Fibroblast of mammary gland (primary cell): ENCODE measurements at regions not wholly inside any gene's neighbourhood (a gene's known extent, or its start where the extent isn't known, plus 50 kb on each side); places are given as distances from the start of the nearest gene placed in this dataset.

Experiments
- DNase-seq: peaks from one replicate; pipeline ENCODE4 v3.0.0-alpha.2; 2010; ENCODE audit warnings: low read depth
- H3K4me3 ChIP-seq: 2 replicates; pipeline ENCODE4 v1.5.1; 2011; ENCODE audit warnings: low read depth, mild to moderate bottlenecking, low read length, moderate library complexity; ENCODE audit not compliant: control insufficient read depth
- TF ChIP-seq, protein P1 (sequence below): conservative IDR thresholded peaks from 2 replicates; pipeline ENCODE4 v1.5.1; 2011; ENCODE audit warnings: low read depth, low read length, inconsistent platforms; ENCODE audit not compliant: control insufficient read depth, insufficient read depth

GRCh38 chr14:56944397-56944796 lies 134.1 kb upstream of the OTX2 start:
- no peak overlapping the region for H3K4me3 ChIP-seq
- TF ChIP-seq, protein P1, sequence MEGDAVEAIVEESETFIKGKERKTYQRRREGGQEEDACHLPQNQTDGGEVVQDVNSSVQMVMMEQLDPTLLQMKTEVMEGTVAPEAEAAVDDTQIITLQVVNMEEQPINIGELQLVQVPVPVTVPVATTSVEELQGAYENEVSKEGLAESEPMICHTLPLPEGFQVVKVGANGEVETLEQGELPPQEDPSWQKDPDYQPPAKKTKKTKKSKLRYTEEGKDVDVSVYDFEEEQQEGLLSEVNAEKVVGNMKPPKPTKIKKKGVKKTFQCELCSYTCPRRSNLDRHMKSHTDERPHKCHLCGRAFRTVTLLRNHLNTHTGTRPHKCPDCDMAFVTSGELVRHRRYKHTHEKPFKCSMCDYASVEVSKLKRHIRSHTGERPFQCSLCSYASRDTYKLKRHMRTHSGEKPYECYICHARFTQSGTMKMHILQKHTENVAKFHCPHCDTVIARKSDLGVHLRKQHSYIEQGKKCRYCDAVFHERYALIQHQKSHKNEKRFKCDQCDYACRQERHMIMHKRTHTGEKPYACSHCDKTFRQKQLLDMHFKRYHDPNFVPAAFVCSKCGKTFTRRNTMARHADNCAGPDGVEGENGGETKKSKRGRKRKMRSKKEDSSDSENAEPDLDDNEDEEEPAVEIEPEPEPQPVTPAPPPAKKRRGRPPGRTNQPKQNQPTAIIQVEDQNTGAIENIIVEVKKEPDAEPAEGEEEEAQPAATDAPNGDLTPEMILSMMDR, result no peak
- no peak for DNase-seq

- H3K4me3 ChIP-seq, result no peak overlapping the region
- TF ChIP-seq, protein P1, result no peak
- DNase-seq, result no peak
Observed at GRCh38 chr14:56933446-56933845, 123.2 kb upstream of the OTX2 start.

DNA sequence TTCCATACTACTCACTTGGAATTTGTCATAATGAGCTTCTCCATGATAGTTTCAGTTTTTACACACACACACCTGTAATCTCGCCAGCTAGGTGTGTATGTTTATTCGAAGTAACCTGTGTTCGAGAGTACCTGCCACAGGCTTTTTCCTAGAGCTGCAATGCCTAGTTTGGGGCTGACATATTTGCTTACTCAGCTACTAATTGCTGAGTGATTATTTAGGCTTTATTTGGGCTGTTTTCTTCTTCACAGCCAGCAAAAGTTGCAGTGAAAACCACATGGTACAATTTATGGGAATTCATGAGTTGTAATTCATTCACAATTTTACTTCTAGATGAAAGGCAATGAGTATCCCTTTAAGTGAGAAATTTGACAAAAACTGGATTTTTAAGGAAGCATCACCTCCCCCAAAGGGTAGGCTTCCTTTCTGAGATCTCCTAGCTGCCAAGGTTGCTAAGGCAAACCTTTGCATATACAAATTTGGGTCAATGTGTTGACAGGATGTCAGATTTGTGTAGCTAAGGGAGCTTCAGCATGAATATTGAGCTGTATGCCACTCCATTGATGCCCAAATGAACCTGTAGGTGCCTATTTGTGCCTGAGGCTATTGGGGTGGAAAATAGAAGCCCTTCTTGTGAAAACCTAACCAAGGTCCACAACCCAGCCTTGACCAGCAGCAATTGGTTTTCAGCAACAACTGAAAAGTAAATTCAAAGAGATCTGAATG lies 108.7 kb upstream of the OTX2 start:
- DNase-seq, result no peak
- TF ChIP-seq, protein P1, result no peak
- H3K4me3 ChIP-seq, result no peak overlapping the region

- TF ChIP-seq, protein P1, result no peak
- no peak for DNase-seq
- no peak overlapping the region for H3K4me3 ChIP-seq
Observed at GRCh38 chr14:56905282-56905681, 95.0 kb upstream of the OTX2 start.

- TF ChIP-seq, protein P1, result no peak
- no peak for DNase-seq
- no peak overlapping the region for H3K4me3 ChIP-seq
Observed at GRCh38 chr14:56903304-56903969, 93.2 kb upstream of the OTX2 start.

DNA sequence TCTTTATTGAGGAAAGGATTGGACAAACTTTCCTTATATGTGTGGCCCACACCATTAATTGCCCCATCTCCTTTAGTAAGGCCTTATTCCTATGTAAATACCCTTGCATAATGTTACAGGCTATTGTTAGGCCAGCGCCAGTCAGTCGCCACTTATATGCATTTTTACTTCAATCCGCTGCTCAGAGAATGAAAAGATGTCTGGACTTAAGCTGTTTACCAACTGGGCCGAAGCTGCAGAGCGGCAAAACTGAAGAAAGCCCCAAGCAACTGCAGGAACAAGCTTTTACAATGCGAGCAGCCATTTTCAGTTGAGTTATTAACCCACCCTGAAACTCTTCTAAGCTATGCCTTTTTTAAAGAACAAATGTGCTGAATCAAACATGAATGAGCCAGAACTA lies 92.1 kb upstream of the OTX2 start:
- DNase-seq, result no peak
- no peak overlapping the region for H3K4me3 ChIP-seq
- TF ChIP-seq, protein P1, result no peak
